ENCODE measurements at regions not wholly inside any gene's neighbourhood (a gene's known extent, or its start where the extent isn't known, plus 50 kb on each side); places are given as distances from the start of the nearest gene placed in this dataset.
A peak's percentile ranks its signal among the peaks of the same experiment; 100 is the strongest.
"Not testable (repeated sequence)": the region's sequence is repeated elsewhere in the genome, so short reads cannot be mapped to it uniquely, and the experiment has no call there.

GRCh38 chr3:8353364-8353763 is 148.3 kb upstream of the LMCD1 start:
- Histone ChIP-seq H3K27ac (ENCODE audit: low read depth in 1 of 2, low read length in 2 of 2) (no peak overlapping the region), H3K4me1 (ENCODE audit: insufficient read depth, low read length) (peaks cover 32% of the 10 kb centered on the region), H3K27me3 (ENCODE audit: control insufficient read depth in 1 of 2, insufficient read depth in 2 of 2, low read length in 2 of 2) (no peaks in the 10 kb centered on the region), H3K4me3 (ENCODE audit: low read length) (no peak overlapping the region), H3K9me3 (ENCODE audit: control insufficient read depth in 1 of 2, insufficient read depth in 1 of 2, low read length in 2 of 2) (peaks cover 4 to 10% of the 10 kb centered on the region in 2 experiments), H3K36me3 (ENCODE audit: insufficient read depth, low read length) (no peaks in the 10 kb centered on the region)
- Mint-ChIP-seq H3K27ac (no peak overlapping the region), H3K4me1 (ENCODE audit: low read depth) (peaks cover 62% of the 10 kb centered on the region), H3K9me3 (peaks cover 8% of the 10 kb centered on the region), H3K36me3 (ENCODE audit: low read depth) (peaks cover 16% of the 10 kb centered on the region), H3K4me3 (no peak overlapping the region), H3K27me3 (no peaks in the 10 kb centered on the region)
- no peak for DNase-seq
- POLR2A ChIA-PET, result no interaction called here
- intact Hi-C loops (cut with DNase I, micrococcal nuclease), result loop anchor here in 1 of 2 experiments (10.0 kb wide), 1 partner anchor 479 kb away; no protein-coding TSS in a partner anchor
- no peak for ATAC-seq (ENCODE audit: poor library complexity)
- CTCF ChIA-PET, result no interaction called here
- TF ChIP-seq CTCF (IDR thresholded peaks at IDR 0.05), result no peak

GRCh38 chr3:8355346-8355745 is 146.3 kb upstream of the LMCD1 start:
- no peak overlapping the region for H3K4me3 Mint-ChIP-seq
- ChIA-PET CTCF (no interaction called here), POLR2A (no interaction called here)
- Histone ChIP-seq H3K36me3 (ENCODE audit: insufficient read depth, low read length) (no peaks in the 10 kb centered on the region), H3K27me3 (ENCODE audit: control insufficient read depth in 1 of 2, insufficient read depth in 2 of 2, low read length in 2 of 2) (no peaks in the 10 kb centered on the region), H3K4me1 (ENCODE audit: insufficient read depth, low read length) (peaks cover 36% of the 10 kb centered on the region), H3K27ac (ENCODE audit: low read depth in 1 of 2, low read length in 2 of 2) (peak overlapping the region in 1 of 2 donors; percentile 75), H3K4me3 (ENCODE audit: low read length) (no peak overlapping the region), H3K9me3 (ENCODE audit: control insufficient read depth in 1 of 2, insufficient read depth in 1 of 2, low read length in 2 of 2) (peaks cover 4 to 18% of the 10 kb centered on the region in 2 experiments)
- H3K27me3 Mint-ChIP-seq, result no peaks in the 10 kb centered on the region
- TF ChIP-seq CTCF (IDR thresholded peaks at IDR 0.05), result no peak
- H3K9me3 Mint-ChIP-seq, result peaks cover 12% of the 10 kb centered on the region
- H3K4me1 Mint-ChIP-seq (ENCODE audit: low read depth), result peaks cover 63% of the 10 kb centered on the region
- peak overlapping the region; percentile 89 for H3K27ac Mint-ChIP-seq
- no peak for ATAC-seq (ENCODE audit: poor library complexity)
- intact Hi-C loops (cut with DNase I, micrococcal nuclease), result loop anchor here in 1 of 2 experiments (10.0 kb wide), 1 partner anchor 481 kb away; no protein-coding TSS in a partner anchor
- H3K36me3 Mint-ChIP-seq (ENCODE audit: low read depth), result peaks cover 29% of the 10 kb centered on the region
- no peak for DNase-seq

GRCh38 chr3:8356066-8356465 is 145.6 kb upstream of the LMCD1 start:
- not testable (repeated sequence) for H3K4me3 Mint-ChIP-seq
- POLR2A ChIA-PET, result interaction anchor here (1.2 to 1.5 kb wide), 3 partner anchors 10 to 62 kb away, joined by 3 to 6 read pairs (median 4); no protein-coding TSS in a partner anchor
- H3K4me1 Mint-ChIP-seq (ENCODE audit: low read depth), result peaks cover 69% of the 10 kb centered on the region

GRCh38 chr3:8357859-8358258 is 143.8 kb upstream of the LMCD1 start:
- ChIA-PET POLR2A (interaction anchor here (0.9 to 1.4 kb wide), 2 partner anchors 57 to 59 kb away, joined by 4 to 7 read pairs; no protein-coding TSS in a partner anchor), CTCF (no interaction called here)
- Mint-ChIP-seq H3K4me1 (ENCODE audit: low read depth) (peaks cover 57% of the 10 kb centered on the region), H3K4me3 (peak overlapping the region; percentile 58), H3K27me3 (no peaks in the 10 kb centered on the region), H3K27ac (peak overlapping the region; percentile 89), H3K9me3 (peaks cover 21% of the 10 kb centered on the region), H3K36me3 (ENCODE audit: low read depth) (peaks cover 38% of the 10 kb centered on the region)
- no peak for TF ChIP-seq CTCF (IDR thresholded peaks at IDR 0.05)
- intact Hi-C loops (cut with DNase I, micrococcal nuclease), result loop anchor here in 1 of 2 experiments (10.0 kb wide), 1 partner anchor 483 kb away; no protein-coding TSS in a partner anchor
- Histone ChIP-seq H3K9me3 (ENCODE audit: control insufficient read depth in 1 of 2, insufficient read depth in 1 of 2, low read length in 2 of 2) (peaks cover 4 to 18% of the 10 kb centered on the region in 2 experiments), H3K4me3 (ENCODE audit: low read length) (no peak overlapping the region), H3K4me1 (ENCODE audit: insufficient read depth, low read length) (peaks cover 36% of the 10 kb centered on the region), H3K27me3 (ENCODE audit: control insufficient read depth in 1 of 2, insufficient read depth in 2 of 2, low read length in 2 of 2) (no peaks in the 10 kb centered on the region), H3K27ac (ENCODE audit: low read depth in 1 of 2, low read length in 2 of 2) (peak overlapping the region; percentile 83 to 91), H3K36me3 (ENCODE audit: insufficient read depth, low read length) (no peaks in the 10 kb centered on the region)
- DNase-seq (no peak), ATAC-seq (ENCODE audit: poor library complexity) (no peak)

More at GRCh38 chr3:8356066-8356465, 145.6 kb upstream of the LMCD1 start:
- ATAC-seq (ENCODE audit: poor library complexity); H3K36me3 ChIP-seq (ENCODE audit: insufficient read depth, low read length); H3K27me3 ChIP-seq (ENCODE audit: control insufficient read depth in 1 of 2, insufficient read depth in 2 of 2, low read length in 2 of 2); H3K27me3 Mint-ChIP-seq; H3K4me3 ChIP-seq (ENCODE audit: low read length); DNase-seq; CTCF ChIA-PET: not testable (repeated sequence)
- peaks cover 4 to 18% of the 10 kb centered on the region in 2 experiments for H3K9me3 ChIP-seq (ENCODE audit: control insufficient read depth in 1 of 2, insufficient read depth in 1 of 2, low read length in 2 of 2)
- intact Hi-C loops (cut with DNase I, micrococcal nuclease), result loop anchor here in 1 of 2 experiments (10.0 kb wide), 1 partner anchor 481 kb away; no protein-coding TSS in a partner anchor
- H3K27ac ChIP-seq (ENCODE audit: low read depth in 1 of 2, low read length in 2 of 2), result peak overlapping the region in 1 of 2 donors; percentile 75
- Mint-ChIP-seq H3K36me3 (ENCODE audit: low read depth) (peaks cover 34% of the 10 kb centered on the region), H3K27ac (peak overlapping the region; percentile 89), H3K9me3 (peaks cover 18% of the 10 kb centered on the region)
- peaks cover 36% of the 10 kb centered on the region for H3K4me1 ChIP-seq (ENCODE audit: insufficient read depth, low read length)

All from CD4-positive, alpha-beta T cell (primary cell).